SHP77 (cell line): ENCODE measurements at regions not wholly inside any gene's neighbourhood (a gene's known extent, or its start where the extent isn't known, plus 50 kb on each side); places are given as distances from the start of the nearest gene placed in this dataset.
"Not testable (repeated sequence)": the region's sequence is repeated elsewhere in the genome, so short reads cannot be mapped to it uniquely, and the experiment has no call there.

Source experiments
- DNase-seq, 2 experiments: peaks; one replicate each; lab custom pipeline; 2025; lab: John Stamatoyannopoulos, UW

GRCh38 chr17:30586818-30587595 lies 109.8 kb downstream of the GOSR1 start:
- no peak for DNase-seq

- DNase-seq: no peak
Observed at GRCh38 chr17:30584810-30585209, 107.6 kb downstream of the GOSR1 start.

- no peak for DNase-seq
Observed at GRCh38 chr17:30580916-30581315, 103.7 kb downstream of the GOSR1 start.

GRCh38 chr17:30579610-30580315 lies 102.6 kb downstream of the GOSR1 start:
- DNase-seq: no peak

- DNase-seq: not testable (repeated sequence)
Observed at GRCh38 chr17:30578015-30578717, 101.0 kb downstream of the GOSR1 start.
